MM.1S (cell line): ENCODE measurements at regions not wholly inside any gene's neighbourhood (a gene's known extent, or its start where the extent isn't known, plus 50 kb on each side); places are given as distances from the start of the nearest gene placed in this dataset.

Experiments used
- DNase-seq: peaks from one replicate; pipeline ENCODE4 v3.0.0-alpha.2; 2015
- H2AFZ ChIP-seq: fragments of 300-600 bp; sonication (generic); 2 replicates; pipeline ENCODE4 v1.6.0; 2016; ENCODE audit warnings: antibody characterized with exemption, low read length
- H3F3A ChIP-seq: fragments of 300-600 bp; sonication (generic); 2 replicates; pipeline ENCODE4 v1.6.1; 2016; ENCODE audit warnings: mild to moderate bottlenecking, antibody characterized with exemption, low read length, moderate library complexity, mixed read lengths; ENCODE audit not compliant: insufficient read depth
- H3K27ac ChIP-seq: fragments of 300-600 bp; sonication (generic); 2 replicates; pipeline ENCODE4 v1.5.1; 2016; ENCODE audit warnings: mild to moderate bottlenecking, low read length
- H3K27me3 ChIP-seq: fragments of 300-600 bp; sonication (generic); replicated peaks from 2 replicates; pipeline ENCODE4 v1.6.0; 2016; ENCODE audit warnings: low read length; ENCODE audit not compliant: insufficient read depth
- H3K36me3 ChIP-seq: fragments of 300-600 bp; sonication (generic); replicated peaks from 2 replicates; pipeline ENCODE4 v1.6.1; 2016; ENCODE audit warnings: mild to moderate bottlenecking, low read length, mixed read lengths; ENCODE audit not compliant: insufficient read depth
- H3K4me1 ChIP-seq: fragments of 300-600 bp; sonication (generic); 2 replicates; pipeline ENCODE4 v1.6.1; 2016; ENCODE audit warnings: low read length, mixed read lengths
- H3K4me2 ChIP-seq: fragments of 300-600 bp; sonication (generic); 2 replicates; pipeline ENCODE4 v1.6.0; 2016; ENCODE audit warnings: low read depth, low read length
- H3K4me3 ChIP-seq: fragments of 300-600 bp; sonication (generic); 2 replicates; pipeline ENCODE4 v1.5.1; 2016; ENCODE audit warnings: low read length, mixed read lengths
- H3K79me2 ChIP-seq: fragments of 300-600 bp; sonication (generic); 2 replicates; pipeline ENCODE4 v1.6.1; 2016; ENCODE audit warnings: mixed run types, low read length, mixed read lengths
- H3K9ac ChIP-seq: fragments of 300-600 bp; sonication (generic); 2 replicates; pipeline ENCODE4 v1.6.1; 2016; ENCODE audit warnings: low read length, mixed read lengths
- H3K9me2 ChIP-seq: fragments of 300-600 bp; sonication (generic); replicated peaks from 2 replicates; pipeline ENCODE4 v1.6.1; 2016; ENCODE audit warnings: mild to moderate bottlenecking, low read length, mixed read lengths; ENCODE audit not compliant: insufficient read depth
- H3K9me3 ChIP-seq: fragments of 300-600 bp; sonication (generic); replicated peaks from 2 replicates; pipeline ENCODE4 v1.6.1; 2016; ENCODE audit warnings: mild to moderate bottlenecking, low read length, mixed read lengths; ENCODE audit not compliant: insufficient read depth
- H4K20me1 ChIP-seq: fragments of 300-600 bp; sonication (generic); 2 replicates; pipeline ENCODE4 v1.6.1; 2016; ENCODE audit warnings: mild to moderate bottlenecking, low read length, moderate library complexity, mixed read lengths; ENCODE audit not compliant: insufficient read depth
- EZH2 ChIP-seq: fragments of 300-600 bp; sonication (generic); optimal IDR thresholded peaks from 2 replicates; pipeline ENCODE3; 2017; ENCODE audit warnings: low read depth, mild to moderate bottlenecking, antibody characterized with exemption, low read length, mixed read lengths
- EZH2phosphoT487 ChIP-seq: fragments of 300-600 bp; sonication (generic); IDR thresholded peaks from 2 replicates; pipeline ENCODE4 v1.6.1; 2018; ENCODE audit warnings: antibody characterized with exemption, low read length
- TF ChIP-seq, protein P1 (sequence below): fragments of 300-600 bp; sonication (generic); IDR thresholded peaks from 2 replicates; pipeline ENCODE4 v1.5.1; 2016; ENCODE audit warnings: antibody characterized with exemption, low read length, mixed read lengths

DNA sequence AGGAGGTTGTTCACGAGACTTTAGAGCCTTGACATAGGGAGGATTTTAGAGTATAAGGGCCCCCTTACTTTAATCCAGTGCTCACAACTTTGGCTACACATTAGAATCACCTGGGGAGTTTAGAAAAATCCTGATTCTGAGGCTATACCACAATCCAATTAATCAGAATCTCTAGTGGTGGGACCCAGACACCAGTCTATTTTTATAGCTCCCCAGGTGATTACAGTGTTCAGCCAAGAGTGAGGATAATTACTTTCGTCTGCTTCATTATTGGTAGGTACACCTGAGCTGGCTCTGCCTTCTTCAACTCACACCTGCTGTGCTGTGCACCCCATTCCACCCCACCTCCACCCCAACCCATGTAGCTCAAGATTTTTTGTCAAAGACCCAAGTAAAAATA lies 141.3 kb upstream of the EPB41L4A start:
- TF ChIP-seq EZH2phosphoT487 (no peak), EZH2 (no peak)
- TF ChIP-seq, protein P1, sequence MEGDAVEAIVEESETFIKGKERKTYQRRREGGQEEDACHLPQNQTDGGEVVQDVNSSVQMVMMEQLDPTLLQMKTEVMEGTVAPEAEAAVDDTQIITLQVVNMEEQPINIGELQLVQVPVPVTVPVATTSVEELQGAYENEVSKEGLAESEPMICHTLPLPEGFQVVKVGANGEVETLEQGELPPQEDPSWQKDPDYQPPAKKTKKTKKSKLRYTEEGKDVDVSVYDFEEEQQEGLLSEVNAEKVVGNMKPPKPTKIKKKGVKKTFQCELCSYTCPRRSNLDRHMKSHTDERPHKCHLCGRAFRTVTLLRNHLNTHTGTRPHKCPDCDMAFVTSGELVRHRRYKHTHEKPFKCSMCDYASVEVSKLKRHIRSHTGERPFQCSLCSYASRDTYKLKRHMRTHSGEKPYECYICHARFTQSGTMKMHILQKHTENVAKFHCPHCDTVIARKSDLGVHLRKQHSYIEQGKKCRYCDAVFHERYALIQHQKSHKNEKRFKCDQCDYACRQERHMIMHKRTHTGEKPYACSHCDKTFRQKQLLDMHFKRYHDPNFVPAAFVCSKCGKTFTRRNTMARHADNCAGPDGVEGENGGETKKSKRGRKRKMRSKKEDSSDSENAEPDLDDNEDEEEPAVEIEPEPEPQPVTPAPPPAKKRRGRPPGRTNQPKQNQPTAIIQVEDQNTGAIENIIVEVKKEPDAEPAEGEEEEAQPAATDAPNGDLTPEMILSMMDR: no peak
- no peak for DNase-seq
- Histone ChIP-seq H3K27me3 (no peaks in the 10 kb centered on the region), H4K20me1 (no peaks in the 10 kb centered on the region), H3K9ac (no peak overlapping the region), H3K4me1 (no peaks in the 10 kb centered on the region), H3K4me3 (no peak overlapping the region), H3K79me2 (no peaks in the 10 kb centered on the region), H3K4me2 (no peak overlapping the region), H3K27ac (no peak overlapping the region), H3K9me3 (no peaks in the 10 kb centered on the region), H3K36me3 (no peaks in the 10 kb centered on the region), H3K9me2 (no peaks in the 10 kb centered on the region), H2AFZ (no peak overlapping the region), H3F3A (no peaks in the 10 kb centered on the region)

DNA sequence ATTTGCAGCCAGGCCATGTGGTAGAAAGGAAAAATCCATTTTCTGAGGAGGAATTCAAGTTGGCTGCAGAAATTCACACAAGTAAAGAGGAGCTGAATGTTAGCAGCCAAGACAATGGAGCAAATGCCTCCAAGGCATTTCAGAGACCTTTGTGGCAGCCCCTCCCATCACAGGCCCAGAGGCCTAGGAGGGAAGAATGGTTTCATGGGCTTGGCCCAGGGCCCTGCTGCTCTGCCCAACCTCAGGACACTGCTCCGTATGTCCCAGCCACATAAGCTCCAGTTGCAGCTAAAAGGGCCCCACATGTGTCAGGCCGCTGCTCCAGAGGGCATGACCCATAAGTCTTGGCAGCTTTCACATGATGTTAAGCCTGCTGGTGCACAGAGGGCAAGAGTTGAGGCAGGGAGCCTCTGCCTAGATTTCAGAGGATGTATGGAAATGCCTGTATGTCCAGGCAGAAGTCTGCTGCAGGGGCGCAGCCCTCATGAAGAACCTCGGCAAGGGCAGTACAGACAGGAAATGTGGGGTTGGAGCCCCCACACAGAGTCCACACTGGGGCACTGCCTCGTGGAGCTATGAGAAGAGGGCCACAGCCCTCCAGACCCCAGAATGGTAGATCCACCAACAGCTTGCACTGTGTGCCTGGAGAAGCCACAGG lies 144.2 kb upstream of the EPB41L4A start:
- Histone ChIP-seq H2AFZ (no peak overlapping the region), H3K9ac (no peak overlapping the region), H3K4me2 (no peak overlapping the region), H3K36me3 (no peaks in the 10 kb centered on the region), H3K27ac (no peak overlapping the region), H3K27me3 (no peaks in the 10 kb centered on the region), H3K4me3 (no peak overlapping the region), H3K79me2 (no peaks in the 10 kb centered on the region), H3K9me3 (no peaks in the 10 kb centered on the region), H4K20me1 (no peaks in the 10 kb centered on the region), H3K9me2 (no peaks in the 10 kb centered on the region), H3K4me1 (no peaks in the 10 kb centered on the region), H3F3A (no peaks in the 10 kb centered on the region)
- DNase-seq: no peak
- TF ChIP-seq, protein P1: no peak
- TF ChIP-seq EZH2phosphoT487 (no peak), EZH2 (no peak)

DNA sequence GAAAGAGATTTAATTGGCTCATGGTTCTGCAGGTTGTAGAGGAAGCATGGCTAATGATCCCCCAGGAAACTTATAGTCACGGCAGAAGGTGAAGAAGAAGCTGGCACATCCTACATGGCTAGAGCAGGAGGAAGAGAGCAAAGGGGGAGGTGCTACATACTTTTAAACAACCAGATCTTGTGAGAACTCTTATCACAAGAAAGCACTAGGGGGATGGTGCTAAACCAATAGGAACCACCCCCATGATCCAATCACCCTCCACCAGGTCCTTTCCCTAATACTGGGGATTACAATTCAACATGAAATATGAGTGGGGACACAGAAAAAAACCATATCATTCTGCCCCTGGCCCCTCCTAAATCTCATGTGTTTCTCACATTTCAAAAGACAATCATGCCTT lies 147.2 kb upstream of the EPB41L4A start:
- Histone ChIP-seq H3F3A (no peaks in the 10 kb centered on the region), H3K4me1 (no peaks in the 10 kb centered on the region), H2AFZ (no peak overlapping the region), H3K9me2 (no peaks in the 10 kb centered on the region), H3K4me2 (no peak overlapping the region), H3K27ac (no peak overlapping the region), H3K9ac (no peak overlapping the region), H3K27me3 (no peaks in the 10 kb centered on the region), H4K20me1 (no peaks in the 10 kb centered on the region), H3K36me3 (no peaks in the 10 kb centered on the region), H3K9me3 (no peaks in the 10 kb centered on the region), H3K4me3 (no peak overlapping the region), H3K79me2 (no peaks in the 10 kb centered on the region)
- TF ChIP-seq EZH2phosphoT487: no peak
- TF ChIP-seq, protein P1: no peak
- DNase-seq: no peak
